GM18907 (cell line): ENCODE measurements at regions not wholly inside any gene's neighbourhood (a gene's known extent, or its start where the extent isn't known, plus 50 kb on each side); places are given as distances from the start of the nearest gene placed in this dataset.

ENCODE experiments used
- ATAC-seq: cut with Tn5 transposase; IDR thresholded peaks from one replicate; pipeline ENCODE4 v1.9.1; 2021; ENCODE audit warnings: mild to moderate bottlenecking, moderate library complexity; ENCODE audit not compliant: unreplicated experiment

- ATAC-seq: no peak
Measured at GRCh38 chr1:29876902-29877301, 640.6 kb downstream of the PTPRU start.

- no peak for ATAC-seq
Measured at GRCh38 chr1:29876441-29876840, 640.1 kb downstream of the PTPRU start.

GRCh38 chr1:29875557-29876028 is 639.3 kb downstream of the PTPRU start:
- ATAC-seq: no peak

- no peak for ATAC-seq
Measured at GRCh38 chr1:29870621-29871020, 634.3 kb downstream of the PTPRU start.

GRCh38 chr1:29869802-29870201 is 633.5 kb downstream of the PTPRU start:
- no peak for ATAC-seq

- ATAC-seq: no peak
Measured at GRCh38 chr1:29868944-29869343, 632.6 kb downstream of the PTPRU start.

- no peak for ATAC-seq
Measured at GRCh38 chr1:29868096-29868495, 631.8 kb downstream of the PTPRU start.

- no peak for ATAC-seq
Measured at GRCh38 chr1:29865051-29865450, 628.7 kb downstream of the PTPRU start.

- no peak for ATAC-seq
Measured at GRCh38 chr1:29864431-29865022, 628.2 kb downstream of the PTPRU start.

GRCh38 chr1:29861922-29862321 is 625.6 kb downstream of the PTPRU start:
- no peak for ATAC-seq

GRCh38 chr1:29861446-29861845 is 625.1 kb downstream of the PTPRU start:
- no peak for ATAC-seq

GRCh38 chr1:29860681-29861080 is 624.4 kb downstream of the PTPRU start:
- no peak for ATAC-seq

- no peak for ATAC-seq
Measured at GRCh38 chr1:29860056-29860455, 623.7 kb downstream of the PTPRU start.

GRCh38 chr1:29859126-29859525 is 622.8 kb downstream of the PTPRU start:
- no peak for ATAC-seq

GRCh38 chr1:29858646-29859045 is 622.3 kb downstream of the PTPRU start:
- ATAC-seq: no peak

GRCh38 chr1:29856340-29857114 is 620.2 kb downstream of the PTPRU start:
- ATAC-seq: no peak

GRCh38 chr1:29855561-29856160 is 619.3 kb downstream of the PTPRU start:
- ATAC-seq: no peak

GRCh38 chr1:29854700-29855276 is 618.5 kb downstream of the PTPRU start:
- ATAC-seq: no peak

GRCh38 chr1:29853716-29854330 is 617.5 kb downstream of the PTPRU start:
- ATAC-seq: no peak

- no peak for ATAC-seq
Measured at GRCh38 chr1:29852248-29852647, 615.9 kb downstream of the PTPRU start.

- ATAC-seq: no peak
Measured at GRCh38 chr1:29851691-29852090, 615.4 kb downstream of the PTPRU start.
